Activated CD4-positive, alpha-beta T cell treated with anti-CD3 and anti-CD28 coated beads, Interleukin-2, Interleukin-4, amounts not matched to agents 100 ng/mL and 50 ng/mL, durations not matched to agents 16 hours and 8 hours (primary cell): ENCODE measurements at regions not wholly inside any gene's neighbourhood (a gene's known extent, or its start where the extent isn't known, plus 50 kb on each side); places are given as distances from the start of the nearest gene placed in this dataset.
"Not testable (repeated sequence)": the region's sequence is repeated elsewhere in the genome, so short reads cannot be mapped to it uniquely, and the experiment has no call there.

Experiments used
- DNase-seq: peaks from one replicate; pipeline ENCODE4 v3.0.0-alpha.2; 2020; ENCODE audit warnings: low spot score

DNA sequence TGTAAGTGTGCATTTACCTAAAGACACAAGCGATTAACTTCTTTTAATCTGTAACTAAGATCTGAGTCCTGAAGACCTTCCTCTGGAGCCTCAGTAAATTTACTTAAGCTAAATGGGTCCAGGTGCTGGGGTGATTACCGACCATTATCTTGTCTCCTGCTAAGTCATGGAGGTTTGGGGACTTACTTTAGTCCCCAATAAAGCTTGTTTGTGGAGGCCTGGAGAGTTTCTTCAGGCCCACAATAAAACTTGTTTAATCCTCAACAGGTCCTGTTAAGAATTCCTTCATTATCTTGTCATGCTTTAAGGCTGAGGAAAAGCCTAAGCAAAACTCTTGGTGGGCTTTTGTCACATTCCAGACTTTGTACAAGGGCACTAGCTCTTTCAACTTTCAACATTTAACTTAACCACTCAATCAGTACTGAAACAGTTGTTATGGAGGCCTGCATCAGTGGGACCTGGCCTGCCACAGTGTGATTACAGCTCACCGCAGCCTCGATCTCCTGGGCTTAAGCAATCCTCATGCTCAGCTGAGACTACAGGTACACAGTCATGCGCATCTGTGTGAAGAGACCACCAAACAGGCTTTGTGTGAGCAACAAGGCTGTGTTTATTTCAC, 84.0 kb downstream of the FMO4 start:
- DNase-seq: no peak

DNA sequence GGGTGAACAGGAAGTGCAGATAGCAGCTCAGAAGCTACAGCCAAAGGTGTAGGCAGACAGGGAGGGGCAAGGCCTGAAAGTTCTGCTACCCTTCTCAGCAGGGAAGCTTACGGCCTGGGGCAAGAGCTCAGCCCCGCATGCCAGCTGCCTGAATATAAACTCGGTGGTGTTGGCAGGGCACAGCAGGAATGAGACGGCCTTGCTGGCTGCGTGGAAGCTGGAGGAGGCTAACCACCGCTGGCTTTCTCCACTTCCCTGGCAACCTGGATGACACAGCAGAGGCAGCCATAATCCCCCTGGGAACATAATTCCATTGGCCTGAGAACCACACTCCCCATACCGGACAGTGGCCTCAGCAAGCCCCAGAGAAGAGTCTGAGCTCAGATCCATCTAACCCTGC, 81.9 kb upstream of the PRRC2C start:
- DNase-seq: no peak

DNA sequence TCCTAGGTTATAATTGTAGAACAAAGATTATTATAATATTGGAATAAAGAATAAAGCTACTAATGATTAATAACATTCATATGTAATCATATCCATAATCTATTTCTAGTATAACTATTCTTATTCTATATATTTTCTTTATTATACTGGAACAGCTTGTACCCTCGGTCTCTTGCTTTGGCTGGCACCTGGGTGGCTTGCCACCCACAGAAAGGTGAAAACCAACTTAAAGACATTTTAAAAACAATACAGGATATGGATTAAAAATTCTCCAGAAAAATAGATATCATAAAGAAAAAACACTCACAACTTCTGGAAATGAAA, 80.0 kb upstream of the PRRC2C start:
- no peak for DNase-seq

DNA sequence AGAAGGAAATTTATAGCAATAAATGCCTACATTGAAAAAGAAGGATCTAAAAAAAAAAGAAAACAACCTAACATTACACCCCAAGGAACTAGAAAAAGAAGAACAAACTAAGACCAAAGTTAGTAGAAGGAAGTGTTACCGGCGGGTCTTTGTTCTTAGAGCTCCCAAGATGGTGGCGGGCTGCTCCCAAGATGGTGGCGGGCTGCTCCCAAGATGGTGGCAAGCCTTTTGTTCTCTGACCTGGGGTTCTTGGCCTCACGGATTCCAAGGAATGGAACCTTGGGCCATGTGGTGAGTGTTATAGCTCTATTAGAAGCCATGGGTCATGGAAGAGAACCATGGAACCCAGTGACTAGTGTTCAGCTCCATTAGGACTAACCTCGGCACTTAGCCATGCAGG, 71.8 kb upstream of the PRRC2C start:
- DNase-seq: not testable (repeated sequence)

DNA sequence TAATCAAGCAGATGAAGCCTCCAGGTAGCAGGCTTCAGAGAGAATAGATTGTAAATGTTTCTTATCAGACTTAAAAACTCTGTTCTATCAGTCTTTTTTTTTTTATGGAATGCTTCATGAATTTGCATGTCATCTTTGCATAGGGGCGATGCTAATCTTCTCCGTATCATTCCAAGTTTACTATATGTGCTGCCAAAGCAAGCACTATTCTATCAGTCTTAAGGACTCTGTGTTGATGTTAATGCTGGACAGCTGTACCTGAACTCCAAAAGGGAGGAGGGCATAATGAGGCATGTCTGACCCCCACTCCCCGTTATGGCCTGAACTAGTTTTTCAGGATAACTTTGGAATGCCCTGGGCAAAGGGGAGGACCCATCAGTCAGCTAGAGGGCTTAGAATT, 66.8 kb upstream of the PRRC2C start:
- no peak for DNase-seq

DNA sequence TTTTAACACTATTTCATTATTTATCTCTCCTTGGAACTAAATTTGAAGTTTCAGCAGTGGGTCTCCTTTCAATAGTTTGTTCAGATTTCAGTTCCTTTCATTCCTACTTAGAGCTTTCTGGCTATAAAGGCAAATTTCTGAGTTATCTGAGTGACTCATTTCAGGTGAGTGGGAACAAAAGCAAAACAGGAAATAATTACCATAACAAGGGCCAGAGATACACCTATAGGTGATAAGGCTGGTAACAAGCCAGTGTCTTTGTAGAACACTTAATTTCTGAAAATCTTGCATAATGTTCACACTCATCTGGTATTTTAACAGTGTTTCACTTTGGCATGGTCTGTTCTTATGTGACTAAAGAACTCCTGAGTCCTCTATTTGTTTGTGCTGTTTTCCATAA, 64.5 kb upstream of the PRRC2C start:
- peak; percentile 39 for DNase-seq

DNA sequence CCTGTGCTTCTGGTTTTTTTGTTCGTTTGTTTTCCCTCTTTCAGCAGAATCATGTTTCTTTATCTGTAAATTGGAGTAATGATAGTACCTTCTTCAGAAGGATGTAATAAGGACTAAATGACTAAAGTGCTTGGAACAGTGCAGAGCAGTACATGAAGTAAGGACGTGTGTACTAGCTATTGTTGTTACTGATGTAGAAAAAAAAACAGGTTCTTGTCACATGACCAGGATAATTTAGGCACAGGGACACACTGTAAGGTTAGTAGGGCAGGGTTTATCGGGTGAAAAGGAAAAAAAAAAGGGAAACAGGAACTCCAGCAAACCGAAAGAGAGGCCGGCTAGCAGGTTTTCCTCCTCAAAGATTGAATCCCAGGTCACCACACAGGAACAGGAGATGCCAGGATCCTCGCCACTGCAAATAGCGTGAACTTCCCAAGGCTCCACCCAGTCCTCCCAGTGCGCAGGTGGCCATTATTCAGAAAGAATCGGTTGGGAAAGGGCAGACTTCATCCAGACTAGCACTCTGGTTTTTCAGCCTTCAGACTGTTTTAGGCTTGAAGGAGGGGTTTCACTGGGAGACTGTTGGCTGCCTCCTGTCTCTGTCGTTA, 63.8 kb upstream of the PRRC2C start:
- no peak for DNase-seq

DNA sequence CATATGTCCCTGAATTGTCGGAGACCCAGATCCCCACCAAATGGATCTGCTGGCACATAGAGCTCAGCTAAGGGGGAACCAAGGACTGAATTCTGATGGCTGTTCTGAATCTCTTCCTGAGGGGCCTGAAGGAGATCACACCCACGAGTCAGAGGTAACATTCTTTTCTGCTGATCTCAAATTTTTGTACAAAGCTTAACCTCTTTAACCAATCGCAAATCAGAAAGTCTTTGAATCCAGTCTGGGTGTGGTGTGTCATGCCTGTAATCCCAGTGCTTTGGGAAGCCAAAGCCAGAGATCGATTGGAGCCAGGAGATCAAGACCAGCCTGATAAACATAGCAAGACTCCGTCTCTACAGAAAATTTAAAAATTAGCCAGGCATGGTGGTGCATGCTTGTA, 62.8 kb upstream of the PRRC2C start:
- no peak for DNase-seq

DNA sequence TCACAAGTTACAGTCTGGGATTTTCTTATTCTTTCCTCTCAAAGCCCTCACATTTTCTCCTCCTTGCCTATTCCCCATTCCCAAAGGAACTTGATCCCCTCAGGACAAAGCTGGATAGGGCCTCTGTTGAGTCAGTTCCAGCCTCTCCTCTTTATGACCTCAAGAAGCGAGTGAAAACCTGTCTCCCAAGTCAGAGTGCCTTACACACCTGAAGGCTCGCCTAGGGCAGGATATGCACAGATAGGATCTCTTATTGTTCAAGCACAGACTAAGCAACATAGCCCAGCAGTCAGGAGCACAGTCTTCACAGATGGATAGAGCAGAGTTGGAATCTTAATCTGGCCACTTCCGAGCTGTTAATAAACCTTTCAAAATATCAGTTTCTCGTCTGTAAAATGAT, 60.8 kb upstream of the PRRC2C start:
- no peak for DNase-seq

DNA sequence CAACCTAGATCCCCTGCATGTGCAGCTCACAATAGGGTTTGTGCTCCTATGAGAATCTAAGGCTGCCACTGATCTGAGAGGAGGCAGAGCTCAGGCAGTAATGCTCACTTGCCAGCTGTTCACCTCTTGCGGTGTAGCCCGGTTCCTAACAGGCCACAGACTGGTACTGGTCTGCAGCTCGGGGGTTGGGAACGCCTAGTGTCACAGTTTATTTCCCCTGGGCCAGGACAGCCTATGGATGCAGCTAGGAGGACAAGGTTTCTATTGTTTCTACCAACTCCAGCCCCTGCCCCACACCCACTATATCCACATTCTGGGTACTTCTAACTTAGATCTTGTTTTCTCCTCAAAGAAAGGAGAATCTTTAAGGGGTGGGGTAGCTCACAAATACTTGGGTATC, 58.7 kb upstream of the PRRC2C start:
- DNase-seq: no peak

DNA sequence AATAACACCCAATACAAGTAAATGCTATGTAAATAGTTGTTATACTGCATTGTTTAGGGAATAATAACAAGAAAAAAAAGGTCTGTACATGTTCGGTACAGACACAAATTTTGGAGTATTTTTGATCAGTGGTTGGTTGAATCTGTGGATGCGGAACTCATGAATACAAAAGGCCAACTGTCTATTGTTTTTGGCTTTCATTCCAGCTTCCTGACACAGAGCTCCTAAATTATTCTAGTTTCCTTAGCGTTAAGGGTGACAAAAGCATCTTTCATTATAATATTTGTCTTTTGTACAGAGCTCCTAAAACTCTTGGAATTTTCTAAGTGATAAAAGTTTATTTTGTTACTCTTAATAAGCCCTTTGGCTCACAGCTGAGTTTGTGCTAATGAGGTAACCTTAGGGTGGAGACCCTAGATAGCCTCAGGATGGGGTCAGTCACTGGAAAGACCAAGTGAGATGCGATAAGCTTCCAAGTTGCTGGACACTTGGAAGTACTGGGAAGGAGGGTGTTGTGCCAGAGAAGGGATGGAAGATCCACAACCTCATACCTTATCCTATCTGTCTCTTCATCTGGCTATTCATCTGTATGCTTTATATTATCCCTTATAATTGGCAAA, 57.4 kb upstream of the PRRC2C start:
- no peak for DNase-seq

DNA sequence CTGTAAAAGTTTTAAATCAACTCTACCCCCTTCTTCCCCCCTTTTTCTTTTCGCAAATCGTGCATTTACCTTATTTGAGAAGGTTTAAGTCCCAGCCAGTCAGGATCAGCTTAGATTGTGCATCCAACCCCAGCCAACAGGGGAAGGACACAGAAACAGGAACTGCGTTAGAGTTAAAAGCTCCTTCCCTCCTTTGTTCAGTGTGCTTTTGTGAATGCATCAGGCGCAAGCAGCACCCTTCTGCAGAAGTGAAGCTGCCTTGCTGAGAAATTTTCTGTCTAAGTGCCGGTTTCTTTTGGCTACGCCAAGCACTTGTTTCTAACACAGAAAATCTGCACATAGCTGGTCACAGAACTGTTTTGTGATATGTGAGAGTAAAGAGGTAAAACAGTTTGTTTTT, 56.2 kb upstream of the PRRC2C start:
- no peak for DNase-seq

DNA sequence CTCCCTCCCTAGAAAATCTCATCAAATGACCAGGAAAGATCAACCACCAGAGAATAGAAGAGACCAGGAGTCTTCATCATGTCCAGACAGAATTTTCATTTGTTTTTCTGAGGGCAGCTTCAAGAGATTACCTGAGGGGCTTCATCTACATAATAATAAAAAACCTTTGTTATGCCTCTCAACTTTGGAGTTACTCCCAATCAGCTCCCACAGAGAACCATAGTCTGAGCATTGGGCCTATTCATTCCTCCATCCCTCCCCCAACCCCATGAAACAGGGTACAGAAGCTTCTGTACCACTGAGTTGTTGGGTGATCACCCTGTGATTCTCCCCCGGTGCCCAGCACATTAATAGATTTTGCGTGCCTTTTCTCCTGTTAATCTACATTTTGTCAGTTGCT, 53.3 kb upstream of the PRRC2C start:
- DNase-seq: no peak

DNA sequence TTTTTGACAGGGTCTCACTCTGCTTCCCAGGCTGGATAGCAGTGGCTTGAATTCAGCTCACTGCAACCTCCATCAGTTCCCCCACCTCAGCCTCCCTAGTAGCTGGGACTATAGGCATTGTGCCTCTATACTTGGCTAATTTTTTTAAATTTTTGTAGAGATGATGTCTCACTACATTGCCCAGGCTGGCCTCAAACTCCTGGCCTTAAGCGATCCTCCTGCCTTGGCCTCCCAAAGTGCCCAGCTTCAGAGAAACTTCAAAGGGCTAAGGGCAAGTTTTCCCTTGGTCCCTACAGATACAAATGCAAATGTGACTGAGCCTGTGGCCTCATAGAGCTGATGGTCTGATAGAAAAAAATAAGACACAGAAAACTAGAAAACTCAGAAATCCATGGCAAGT, 52.9 kb upstream of the PRRC2C start:
- DNase-seq: no peak

DNA sequence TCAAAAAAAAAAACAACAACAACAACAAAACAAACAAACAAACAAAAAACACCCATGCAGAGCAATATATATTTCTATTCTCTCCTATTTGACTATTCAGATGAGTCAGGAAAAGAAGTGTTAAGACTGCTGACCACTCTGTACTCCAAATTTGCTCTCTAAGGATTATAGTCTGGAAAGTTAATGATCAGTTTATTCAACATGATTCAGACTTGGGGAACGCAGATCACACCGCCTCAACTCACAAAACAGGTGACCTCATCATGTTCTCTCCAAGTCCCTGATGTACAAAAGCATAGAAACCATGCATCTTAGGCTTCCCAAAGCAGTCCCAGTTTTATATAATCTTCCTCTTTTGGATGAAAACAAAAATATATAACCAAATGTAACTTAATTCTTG, 51.9 kb upstream of the PRRC2C start:
- no peak for DNase-seq

DNA sequence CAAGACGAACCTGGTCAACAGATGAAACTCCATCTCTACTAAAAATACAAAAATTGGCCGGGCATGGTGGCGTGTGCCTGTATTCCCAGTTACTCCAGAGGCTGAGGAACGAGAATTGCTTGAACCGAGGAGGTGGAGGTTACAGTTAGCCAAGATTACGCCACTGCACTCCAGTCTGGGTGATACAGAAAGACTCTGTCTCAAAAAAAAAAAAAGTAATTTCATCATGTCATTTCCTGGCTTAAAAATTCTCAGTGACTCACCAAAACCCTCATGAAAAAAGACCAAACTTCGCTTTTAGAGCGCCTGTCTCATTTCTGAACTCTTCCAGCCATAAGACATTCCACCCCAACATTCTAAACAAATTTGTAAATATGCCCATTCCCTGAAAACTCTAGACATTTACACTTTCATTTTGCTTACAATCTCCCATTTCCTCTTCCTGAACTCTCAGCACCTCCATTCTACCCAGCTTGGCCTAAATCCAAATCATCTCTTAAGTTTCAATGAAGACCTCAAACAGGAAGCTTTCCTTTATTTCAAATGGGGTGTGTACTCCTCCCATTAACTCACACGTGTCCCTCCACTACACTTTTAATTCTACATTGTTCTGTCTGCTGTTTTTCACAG, 50.5 kb upstream of the PRRC2C start:
- peak; percentile 2 for DNase-seq
